ENCODE measurements at regions not wholly inside any gene's neighbourhood (a gene's known extent, or its start where the extent isn't known, plus 50 kb on each side); places are given as distances from the start of the nearest gene placed in this dataset.

- H3K27me3 ChIP-seq, result no peaks in the 10 kb centered on the region
- intact Hi-C loops (cut with DNase I), result no loop called here
- TF ChIP-seq POLR2A (IDR thresholded peaks at IDR 0.05) (no peak), CTCF (IDR thresholded peaks at IDR 0.05) (no peak)
- 71 to 87% (median 76%) methylated on average over 11 to 12 of the region's 12 CpGs for WGBS, 4 donors
- no peaks in the 10 kb centered on the region for H3K9me3 ChIP-seq (replicated peaks in 1 of 3)
- no peaks in the 10 kb centered on the region for H3K4me1 ChIP-seq (replicated peaks in 1 of 2)
- H3K4me3 ChIP-seq, result no peak overlapping the region
- no peak for DNase-seq
- no peak overlapping the region for H3K27ac ChIP-seq
- H3K36me3 ChIP-seq (replicated peaks in 1 of 2), result no peaks in the 10 kb centered on the region
These were observed 163.8 kb downstream of the SYK start for GRCh38 chr9:90965226-90966030.

DNA sequence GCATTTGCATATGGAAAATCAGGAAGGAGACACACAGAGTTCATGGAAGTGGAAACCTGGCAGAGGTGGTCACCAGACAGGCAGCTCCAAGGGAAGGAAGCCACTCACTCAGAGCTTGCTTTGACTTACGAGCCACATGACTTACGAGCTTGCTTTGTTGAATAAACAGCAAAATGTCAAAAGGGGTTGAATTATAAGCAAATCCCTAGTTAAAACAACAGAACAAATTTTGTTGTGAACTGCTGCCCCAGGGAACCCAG lies 164.3 kb downstream of the SYK start:
- intact Hi-C loops (cut with DNase I), result no loop called here
- WGBS, 4 donors, result 79 to 96% (median 80%) methylated on average over 2 of the region's 2 CpGs

DNA sequence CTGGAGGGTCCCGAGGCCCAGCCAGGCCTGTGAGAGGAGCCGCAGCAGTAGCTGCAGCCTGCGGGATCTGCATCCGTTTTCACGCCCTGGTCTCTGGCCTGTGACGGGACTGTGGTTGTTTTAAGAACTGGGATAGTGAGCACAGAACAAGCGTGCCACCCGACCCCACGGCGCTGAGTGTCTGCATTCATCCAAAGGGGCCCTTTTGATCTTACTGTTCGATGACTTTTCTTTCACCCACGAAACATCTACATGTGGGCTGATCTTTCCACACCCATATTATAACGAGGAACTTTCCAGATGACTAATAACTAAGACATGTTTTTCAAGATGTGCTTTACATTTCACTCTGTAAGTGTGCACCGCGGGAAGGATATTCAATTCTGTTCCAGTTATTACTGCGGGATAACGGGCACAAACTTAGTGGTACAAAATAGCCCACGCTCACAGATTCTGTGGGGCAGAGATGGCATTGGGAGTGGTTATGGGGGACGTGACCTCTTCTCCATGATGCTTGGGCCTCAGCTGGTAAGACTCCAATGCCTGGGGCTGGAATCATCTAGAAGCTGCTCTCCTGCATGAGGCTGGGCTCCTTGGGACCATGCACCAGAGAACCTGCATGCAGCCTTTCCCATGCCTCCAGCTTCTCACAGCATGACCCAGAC lies 165.0 kb downstream of the SYK start:
- Histone ChIP-seq H3K36me3 (replicated peaks in 1 of 2) (no peaks in the 10 kb centered on the region), H3K4me3 (no peak overlapping the region), H3K9me3 (replicated peaks in 1 of 3) (no peaks in the 10 kb centered on the region), H3K27ac (no peak overlapping the region), H3K4me1 (replicated peaks in 1 of 2) (no peaks in the 10 kb centered on the region), H3K27me3 (no peaks in the 10 kb centered on the region)
- WGBS, 4 donors, result 84 to 88% (median 86%) methylated on average over 17 to 19 of the region's 19 CpGs
- no peak for TF ChIP-seq CTCF (IDR thresholded peaks at IDR 0.05)
- intact Hi-C loops (cut with DNase I), result no loop called here
- DNase-seq, result no peak

More for the DNA sequence above, 164.3 kb downstream of the SYK start:
- H3K27me3 ChIP-seq, result no peaks in the 10 kb centered on the region
- H3K27ac ChIP-seq, result no peak overlapping the region
- no peaks in the 10 kb centered on the region for H3K9me3 ChIP-seq (replicated peaks in 1 of 3)
- H3K4me1 ChIP-seq (replicated peaks in 1 of 2), result no peaks in the 10 kb centered on the region
- no peaks in the 10 kb centered on the region for H3K36me3 ChIP-seq (replicated peaks in 1 of 2)
- no peak overlapping the region for H3K4me3 ChIP-seq
- TF ChIP-seq POLR2A (IDR thresholded peaks at IDR 0.05) (no peak), CTCF (IDR thresholded peaks at IDR 0.05) (no peak)
- DNase-seq, result no peak

- DNase-seq, result no peak
- Histone ChIP-seq H3K27me3 (no peaks in the 10 kb centered on the region), H3K36me3 (replicated peaks in 1 of 2) (no peaks in the 10 kb centered on the region), H3K9me3 (replicated peaks in 1 of 3) (no peaks in the 10 kb centered on the region), H3K4me3 (no peak overlapping the region), H3K27ac (no peak overlapping the region), H3K4me1 (replicated peaks in 1 of 2) (no peaks in the 10 kb centered on the region)
- 80 to 91% (median 89%) methylated on average over 6 to 7 of the region's 7 CpGs for WGBS, 4 donors
- no peak for TF ChIP-seq POLR2A (IDR thresholded peaks at IDR 0.05)
- no peak for TF ChIP-seq CTCF (IDR thresholded peaks at IDR 0.05)
- intact Hi-C loops (cut with DNase I), result no loop called here
These were observed 165.5 kb downstream of the SYK start for GRCh38 chr9:90967145-90967538.
